ENCODE measurements at regions not wholly inside any gene's neighbourhood (a gene's known extent, or its start where the extent isn't known, plus 50 kb on each side); places are given as distances from the start of the nearest gene placed in this dataset.
"Not testable (repeated sequence)": the region's sequence is repeated elsewhere in the genome, so short reads cannot be mapped to it uniquely, and the experiment has no call there.

DNA sequence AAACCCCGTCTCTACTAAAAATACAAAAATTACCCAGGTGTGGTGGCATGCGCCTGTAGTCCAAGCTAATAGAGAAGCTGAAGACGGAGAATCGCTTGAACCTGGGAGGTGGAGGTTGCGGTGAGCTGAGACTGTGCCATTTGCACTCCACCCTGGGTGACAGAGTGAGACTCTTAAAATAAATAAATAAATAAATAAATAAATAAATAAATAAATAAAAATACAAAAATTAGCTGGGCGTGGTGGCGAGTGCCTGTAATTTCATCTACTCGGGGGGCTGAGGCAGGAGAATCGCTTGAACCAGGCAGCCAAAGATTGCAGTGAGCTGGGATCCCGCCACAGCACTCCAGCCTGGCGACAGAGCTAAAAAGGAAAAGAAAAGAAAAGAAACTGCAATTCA lies 239.8 kb downstream of the ALG10 start:
- not testable (repeated sequence) for TF ChIP-seq SETDB1 (IDR thresholded peaks at IDR 0.05; ENCODE audit: insufficient read length, low read length); GLI2 (tag by site-specific recombination; IDR thresholded peaks at IDR 0.05; ENCODE audit: borderline replicate concordance, low read depth); ZNF112 (tag by site-specific recombination; IDR thresholded peaks at IDR 0.05)
- TF ChIP-seq, protein P1, sequence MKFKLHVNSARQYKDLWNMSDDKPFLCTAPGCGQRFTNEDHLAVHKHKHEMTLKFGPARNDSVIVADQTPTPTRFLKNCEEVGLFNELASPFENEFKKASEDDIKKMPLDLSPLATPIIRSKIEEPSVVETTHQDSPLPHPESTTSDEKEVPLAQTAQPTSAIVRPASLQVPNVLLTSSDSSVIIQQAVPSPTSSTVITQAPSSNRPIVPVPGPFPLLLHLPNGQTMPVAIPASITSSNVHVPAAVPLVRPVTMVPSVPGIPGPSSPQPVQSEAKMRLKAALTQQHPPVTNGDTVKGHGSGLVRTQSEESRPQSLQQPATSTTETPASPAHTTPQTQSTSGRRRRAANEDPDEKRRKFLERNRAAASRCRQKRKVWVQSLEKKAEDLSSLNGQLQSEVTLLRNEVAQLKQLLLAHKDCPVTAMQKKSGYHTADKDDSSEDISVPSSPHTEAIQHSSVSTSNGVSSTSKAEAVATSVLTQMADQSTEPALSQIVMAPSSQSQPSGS (tag by site-specific recombination; IDR thresholded peaks at IDR 0.05; ENCODE audit: low read depth) = not testable (repeated sequence)
